ENCODE measurements at regions not wholly inside any gene's neighbourhood (a gene's known extent, or its start where the extent isn't known, plus 50 kb on each side); places are given as distances from the start of the nearest gene placed in this dataset.

DNA sequence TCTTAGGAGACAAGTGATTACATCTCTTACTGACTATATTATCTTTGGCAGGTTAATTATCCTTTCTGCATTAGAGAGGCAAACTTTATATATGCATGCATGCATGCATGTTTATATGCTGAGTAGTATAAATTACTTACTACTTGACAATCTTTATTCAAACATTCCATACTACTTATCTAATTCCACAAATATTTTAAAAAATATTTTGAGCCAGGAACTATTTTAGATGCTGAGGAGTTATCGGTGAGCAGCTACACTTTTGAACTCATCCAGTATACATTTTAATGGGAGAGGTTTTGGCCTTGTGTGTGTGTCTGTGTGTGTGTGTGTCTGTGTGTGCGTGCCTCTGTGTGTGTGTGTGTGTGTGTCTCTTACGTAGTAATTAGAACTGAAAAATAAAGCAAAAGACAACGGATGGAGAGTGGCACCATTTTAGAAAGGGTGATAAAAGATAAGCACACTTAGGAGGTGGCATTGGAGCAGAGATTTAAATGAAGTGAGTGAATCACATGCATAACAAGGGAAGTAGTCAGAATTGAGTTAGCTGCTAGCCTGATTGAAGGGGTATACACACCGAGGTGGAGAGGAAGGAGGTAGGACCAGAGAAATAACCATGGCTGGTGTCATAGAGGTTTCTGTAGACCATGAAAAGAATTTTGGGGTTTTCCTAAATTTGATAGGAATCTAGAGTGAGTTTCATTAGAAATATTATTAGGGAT, 1488.4 kb downstream of the MRPL39 start:
- no peak overlapping the region for H3K27ac Mint-ChIP-seq (ENCODE audit: unreplicated experiment)
- BruUV-seq (replicated peaks), result no TSS peak
- DNase-seq, result no peak
- intact Hi-C loops (cut with micrococcal nuclease; ENCODE audit: unreplicated experiment), result no loop called here
- TF ChIP-seq, protein P1, sequence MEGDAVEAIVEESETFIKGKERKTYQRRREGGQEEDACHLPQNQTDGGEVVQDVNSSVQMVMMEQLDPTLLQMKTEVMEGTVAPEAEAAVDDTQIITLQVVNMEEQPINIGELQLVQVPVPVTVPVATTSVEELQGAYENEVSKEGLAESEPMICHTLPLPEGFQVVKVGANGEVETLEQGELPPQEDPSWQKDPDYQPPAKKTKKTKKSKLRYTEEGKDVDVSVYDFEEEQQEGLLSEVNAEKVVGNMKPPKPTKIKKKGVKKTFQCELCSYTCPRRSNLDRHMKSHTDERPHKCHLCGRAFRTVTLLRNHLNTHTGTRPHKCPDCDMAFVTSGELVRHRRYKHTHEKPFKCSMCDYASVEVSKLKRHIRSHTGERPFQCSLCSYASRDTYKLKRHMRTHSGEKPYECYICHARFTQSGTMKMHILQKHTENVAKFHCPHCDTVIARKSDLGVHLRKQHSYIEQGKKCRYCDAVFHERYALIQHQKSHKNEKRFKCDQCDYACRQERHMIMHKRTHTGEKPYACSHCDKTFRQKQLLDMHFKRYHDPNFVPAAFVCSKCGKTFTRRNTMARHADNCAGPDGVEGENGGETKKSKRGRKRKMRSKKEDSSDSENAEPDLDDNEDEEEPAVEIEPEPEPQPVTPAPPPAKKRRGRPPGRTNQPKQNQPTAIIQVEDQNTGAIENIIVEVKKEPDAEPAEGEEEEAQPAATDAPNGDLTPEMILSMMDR (IDR thresholded peaks at IDR 0.05; ENCODE audit: unreplicated experiment), result no peak
- CTCF ChIA-PET, result no interaction called here
- H3K36me3 Mint-ChIP-seq (ENCODE audit: insufficient read depth, unreplicated experiment), result no peaks in the 10 kb centered on the region
- no peak overlapping the region for H3K4me3 Mint-ChIP-seq (ENCODE audit: low read depth, unreplicated experiment)
- peaks cover 4% of the 10 kb centered on the region for H3K9me3 Mint-ChIP-seq (ENCODE audit: low read depth, unreplicated experiment)
- H3K27me3 Mint-ChIP-seq (ENCODE audit: unreplicated experiment), result no peaks in the 10 kb centered on the region
- no peaks in the 10 kb centered on the region for H3K4me1 Mint-ChIP-seq (ENCODE audit: low read depth, unreplicated experiment)

DNA sequence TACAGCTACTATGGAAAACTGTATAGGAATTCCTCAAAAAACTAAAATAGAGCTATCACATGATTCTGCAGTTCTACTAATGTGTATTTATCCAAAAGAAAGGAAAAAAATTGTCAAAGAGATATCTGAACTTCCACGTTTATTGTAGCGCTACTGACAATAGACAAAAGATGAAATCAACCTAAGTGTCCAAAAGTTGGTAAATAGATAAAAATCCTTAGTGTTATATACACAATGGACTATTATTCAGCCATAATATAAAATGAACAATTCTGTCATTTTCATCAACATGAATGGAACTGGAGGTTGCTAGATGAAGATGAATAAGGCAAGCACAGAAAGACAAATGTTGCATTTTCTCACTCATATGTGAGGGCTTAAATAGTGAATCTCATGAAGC, 1492.1 kb downstream of the MRPL39 start:
- H3K4me1 Mint-ChIP-seq (ENCODE audit: low read depth, unreplicated experiment), result no peaks in the 10 kb centered on the region
- no peak for DNase-seq
- H3K36me3 Mint-ChIP-seq (ENCODE audit: insufficient read depth, unreplicated experiment), result no peaks in the 10 kb centered on the region
- H3K9me3 Mint-ChIP-seq (ENCODE audit: low read depth, unreplicated experiment), result peaks cover 6% of the 10 kb centered on the region
- no TSS peak for BruUV-seq (replicated peaks)
- no peak overlapping the region for H3K27ac Mint-ChIP-seq (ENCODE audit: unreplicated experiment)
- intact Hi-C loops (cut with micrococcal nuclease; ENCODE audit: unreplicated experiment), result no loop called here
- H3K4me3 Mint-ChIP-seq (ENCODE audit: low read depth, unreplicated experiment), result no peak overlapping the region
- CTCF ChIA-PET, result no interaction called here
- H3K27me3 Mint-ChIP-seq (ENCODE audit: unreplicated experiment), result no peaks in the 10 kb centered on the region
- TF ChIP-seq, protein P1 (IDR thresholded peaks at IDR 0.05; ENCODE audit: unreplicated experiment), result no peak

DNA sequence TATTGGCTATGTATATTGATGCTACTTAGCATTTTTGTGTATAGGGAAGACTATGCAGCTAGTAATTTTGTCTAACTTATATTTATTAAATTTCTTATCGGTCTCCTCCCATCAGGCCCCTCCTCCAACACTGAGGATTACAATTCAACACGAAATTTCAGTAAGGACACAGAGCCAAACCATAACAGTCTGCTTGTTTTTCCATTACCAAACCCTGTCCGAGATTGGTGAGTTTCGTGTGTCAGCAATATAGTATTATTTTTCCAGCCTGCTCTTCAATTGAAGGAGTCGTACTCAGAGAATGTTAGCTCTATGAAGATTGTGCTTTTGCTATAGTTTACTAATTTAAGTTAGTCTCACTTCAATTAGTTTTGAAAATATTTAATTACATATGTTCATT, 1495.3 kb downstream of the MRPL39 start:
- TF ChIP-seq, protein P1 (IDR thresholded peaks at IDR 0.05; ENCODE audit: unreplicated experiment), result no peak
- no peak for DNase-seq
- H3K27me3 Mint-ChIP-seq (ENCODE audit: unreplicated experiment), result no peaks in the 10 kb centered on the region
- BruUV-seq (replicated peaks), result no TSS peak
- CTCF ChIA-PET, result no interaction called here
- intact Hi-C loops (cut with micrococcal nuclease; ENCODE audit: unreplicated experiment), result no loop called here
- peaks cover 2% of the 10 kb centered on the region for H3K9me3 Mint-ChIP-seq (ENCODE audit: low read depth, unreplicated experiment)
- H3K4me3 Mint-ChIP-seq (ENCODE audit: low read depth, unreplicated experiment), result no peak overlapping the region
- no peak overlapping the region for H3K27ac Mint-ChIP-seq (ENCODE audit: unreplicated experiment)
- no peaks in the 10 kb centered on the region for H3K4me1 Mint-ChIP-seq (ENCODE audit: low read depth, unreplicated experiment)
- no peaks in the 10 kb centered on the region for H3K36me3 Mint-ChIP-seq (ENCODE audit: insufficient read depth, unreplicated experiment)

DNA sequence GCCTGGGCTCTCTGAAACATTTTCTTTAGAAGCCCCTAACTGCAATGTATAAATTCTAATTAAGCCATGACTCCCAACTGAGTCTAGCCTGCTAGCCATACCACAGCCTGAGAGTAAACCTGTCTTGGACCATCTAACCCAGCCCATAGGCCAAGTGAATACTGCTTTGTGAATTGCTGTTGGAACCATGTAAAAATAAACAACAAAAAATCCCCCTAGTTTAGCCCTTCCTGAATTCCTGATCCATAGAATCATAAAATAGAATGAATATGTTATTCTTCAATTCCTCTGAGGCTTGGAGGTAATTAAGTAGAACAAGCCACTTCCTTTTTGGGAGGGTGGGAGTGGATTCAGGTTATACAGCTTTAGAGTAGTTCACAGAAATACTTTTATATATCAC, 1496.4 kb downstream of the MRPL39 start:
- BruUV-seq (replicated peaks), result no TSS peak
- no peak for DNase-seq
- CTCF ChIA-PET, result no interaction called here
- H3K4me1 Mint-ChIP-seq (ENCODE audit: low read depth, unreplicated experiment), result no peaks in the 10 kb centered on the region
- no peaks in the 10 kb centered on the region for H3K36me3 Mint-ChIP-seq (ENCODE audit: insufficient read depth, unreplicated experiment)
- H3K4me3 Mint-ChIP-seq (ENCODE audit: low read depth, unreplicated experiment), result no peak overlapping the region
- no peaks in the 10 kb centered on the region for H3K27me3 Mint-ChIP-seq (ENCODE audit: unreplicated experiment)
- no peak overlapping the region for H3K27ac Mint-ChIP-seq (ENCODE audit: unreplicated experiment)
- intact Hi-C loops (cut with micrococcal nuclease; ENCODE audit: unreplicated experiment), result no loop called here
- peaks cover 2% of the 10 kb centered on the region for H3K9me3 Mint-ChIP-seq (ENCODE audit: low read depth, unreplicated experiment)
- TF ChIP-seq, protein P1 (IDR thresholded peaks at IDR 0.05; ENCODE audit: unreplicated experiment), result no peak

All from Calu3 (cell line).